ENCODE measurements at regions not wholly inside any gene's neighbourhood (a gene's known extent, or its start where the extent isn't known, plus 50 kb on each side); places are given as distances from the start of the nearest gene placed in this dataset.

DNA sequence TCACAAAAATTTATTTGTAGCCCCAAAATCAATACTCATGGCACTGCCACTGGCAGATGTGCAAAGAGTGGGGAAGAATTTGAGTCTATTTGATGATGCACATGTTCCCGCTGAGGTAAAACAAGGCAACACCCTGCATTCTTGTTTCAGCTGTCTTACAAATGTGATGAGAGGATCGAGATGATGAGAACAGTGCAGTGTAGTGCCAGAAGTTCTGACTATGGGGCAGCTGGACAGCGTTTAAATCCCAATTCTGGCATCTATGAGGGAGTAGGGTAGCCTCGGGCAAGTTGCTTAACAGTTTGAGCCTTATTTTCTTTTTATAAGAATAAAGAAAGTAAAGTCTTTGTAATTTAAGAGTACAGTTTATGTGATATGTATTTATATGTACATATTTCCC, 296.7 kb upstream of the FKBP1C start:
- Histone ChIP-seq H3K27me3 (no peaks in the 10 kb centered on the region), H3K4me3 (no peak overlapping the region), H3K27ac (no peak overlapping the region), H3K4me1 (no peaks in the 10 kb centered on the region), H3K36me3 (no peaks in the 10 kb centered on the region), H3K9me3 (no peaks in the 10 kb centered on the region)
- TF ChIP-seq, protein P1, sequence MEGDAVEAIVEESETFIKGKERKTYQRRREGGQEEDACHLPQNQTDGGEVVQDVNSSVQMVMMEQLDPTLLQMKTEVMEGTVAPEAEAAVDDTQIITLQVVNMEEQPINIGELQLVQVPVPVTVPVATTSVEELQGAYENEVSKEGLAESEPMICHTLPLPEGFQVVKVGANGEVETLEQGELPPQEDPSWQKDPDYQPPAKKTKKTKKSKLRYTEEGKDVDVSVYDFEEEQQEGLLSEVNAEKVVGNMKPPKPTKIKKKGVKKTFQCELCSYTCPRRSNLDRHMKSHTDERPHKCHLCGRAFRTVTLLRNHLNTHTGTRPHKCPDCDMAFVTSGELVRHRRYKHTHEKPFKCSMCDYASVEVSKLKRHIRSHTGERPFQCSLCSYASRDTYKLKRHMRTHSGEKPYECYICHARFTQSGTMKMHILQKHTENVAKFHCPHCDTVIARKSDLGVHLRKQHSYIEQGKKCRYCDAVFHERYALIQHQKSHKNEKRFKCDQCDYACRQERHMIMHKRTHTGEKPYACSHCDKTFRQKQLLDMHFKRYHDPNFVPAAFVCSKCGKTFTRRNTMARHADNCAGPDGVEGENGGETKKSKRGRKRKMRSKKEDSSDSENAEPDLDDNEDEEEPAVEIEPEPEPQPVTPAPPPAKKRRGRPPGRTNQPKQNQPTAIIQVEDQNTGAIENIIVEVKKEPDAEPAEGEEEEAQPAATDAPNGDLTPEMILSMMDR (IDR thresholded peaks at IDR 0.05 in 4 of 5, conservative IDR thresholded peaks at IDR 0.05 in 1 of 5), result no peak
- no peak for TF ChIP-seq POLR2A (IDR thresholded peaks at IDR 0.05)
- DNase-seq (no peak), ATAC-seq (no peak)
- intact Hi-C loops (cut with DNase I; ENCODE audit: low total_unique reads), result no loop called here
- in situ Hi-C loops (cut with MboI; ENCODE audit: low sequenced_read_pairs in 4 of 4), result no loop called here

DNA sequence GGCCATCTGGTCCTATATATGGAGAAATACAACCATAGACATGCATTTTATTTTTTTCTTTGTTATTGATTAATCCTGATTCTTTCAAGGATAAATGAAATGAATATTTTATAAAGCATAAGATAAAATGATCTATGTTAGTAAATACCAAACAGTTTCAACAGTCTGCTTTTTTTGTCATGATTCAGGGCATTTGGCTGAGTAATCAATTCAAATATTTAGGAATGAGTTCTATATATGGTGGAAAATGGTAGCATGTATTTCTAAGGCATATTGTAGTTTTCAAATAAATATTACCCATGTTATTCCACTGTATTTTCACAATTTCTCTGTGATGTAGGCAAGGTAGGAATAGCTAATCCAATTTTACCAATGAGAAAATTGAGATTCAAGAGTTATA, 287.5 kb upstream of the FKBP1C start:
- Histone ChIP-seq H3K36me3 (no peaks in the 10 kb centered on the region), H3K4me1 (no peaks in the 10 kb centered on the region), H3K4me3 (no peak overlapping the region), H3K27me3 (no peaks in the 10 kb centered on the region), H3K9me3 (no peaks in the 10 kb centered on the region), H3K27ac (no peak overlapping the region)
- DNase-seq (no peak), ATAC-seq (no peak)
- intact Hi-C loops (cut with DNase I; ENCODE audit: low total_unique reads) (no loop called here), in situ Hi-C loops (cut with MboI; ENCODE audit: low sequenced_read_pairs in 4 of 4) (no loop called here)
- TF ChIP-seq POLR2A (IDR thresholded peaks at IDR 0.05), result no peak
- TF ChIP-seq, protein P1 (IDR thresholded peaks at IDR 0.05 in 4 of 5, conservative IDR thresholded peaks at IDR 0.05 in 1 of 5), result no peak

DNA sequence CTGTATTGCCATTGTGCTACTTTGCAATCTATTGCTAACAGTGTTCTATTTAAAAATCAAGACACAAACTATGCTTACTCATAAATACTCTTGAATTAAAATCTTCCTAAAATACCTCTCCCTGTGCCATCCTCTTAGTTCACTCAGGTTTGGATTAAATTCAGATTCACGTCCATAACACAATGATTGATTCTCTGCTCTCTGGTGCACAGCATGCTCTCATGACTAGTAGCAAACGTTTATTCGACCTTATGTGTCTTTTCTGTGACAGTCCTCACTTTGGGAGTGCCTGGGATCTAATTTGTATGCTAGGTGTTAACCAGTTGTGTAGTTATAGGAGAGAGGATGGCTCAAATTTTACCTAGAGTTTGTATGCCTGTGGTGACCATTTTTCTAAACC, 270.4 kb upstream of the FKBP1C start:
- TF ChIP-seq, protein P1 (IDR thresholded peaks at IDR 0.05 in 4 of 5, conservative IDR thresholded peaks at IDR 0.05 in 1 of 5), result no peak
- no peak for TF ChIP-seq POLR2A (IDR thresholded peaks at IDR 0.05)
- Histone ChIP-seq H3K27me3 (no peaks in the 10 kb centered on the region), H3K9me3 (no peaks in the 10 kb centered on the region), H3K4me1 (no peaks in the 10 kb centered on the region), H3K4me3 (no peak overlapping the region), H3K27ac (no peak overlapping the region), H3K36me3 (no peaks in the 10 kb centered on the region)
- in situ Hi-C loops (cut with MboI; ENCODE audit: low sequenced_read_pairs in 4 of 4) (no loop called here), intact Hi-C loops (cut with DNase I; ENCODE audit: low total_unique reads) (no loop called here)
- DNase-seq (no peak), ATAC-seq (no peak)

DNA sequence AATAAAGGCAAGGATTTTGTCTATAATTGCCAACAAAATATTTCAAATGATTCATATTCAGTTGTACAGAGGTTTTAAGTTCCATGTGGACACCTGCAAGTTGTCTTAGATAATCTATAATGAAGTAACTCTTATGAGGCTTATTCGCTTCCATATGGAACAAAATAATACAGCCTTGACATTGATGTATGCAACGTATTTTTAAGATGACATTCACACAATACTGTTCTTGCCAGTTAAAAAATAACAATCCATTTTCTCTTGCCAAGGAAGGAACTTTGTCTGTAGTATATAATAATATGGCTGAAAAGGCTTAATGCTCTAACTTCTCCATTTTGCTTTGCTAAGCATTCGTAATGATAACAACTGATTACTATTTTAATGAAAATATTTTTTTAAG, 269.3 kb upstream of the FKBP1C start:
- H3K36me3 ChIP-seq, result no peaks in the 10 kb centered on the region
- DNase-seq, result no peak
- H3K27ac ChIP-seq, result no peak overlapping the region
- no peaks in the 10 kb centered on the region for H3K9me3 ChIP-seq
- no peak for ATAC-seq
- H3K27me3 ChIP-seq, result no peaks in the 10 kb centered on the region
- no peak overlapping the region for H3K4me3 ChIP-seq
- in situ Hi-C loops (cut with MboI; ENCODE audit: low sequenced_read_pairs in 4 of 4) (no loop called here), intact Hi-C loops (cut with DNase I; ENCODE audit: low total_unique reads) (no loop called here)
- no peak for TF ChIP-seq POLR2A (IDR thresholded peaks at IDR 0.05)
- TF ChIP-seq, protein P1 (IDR thresholded peaks at IDR 0.05 in 4 of 5, conservative IDR thresholded peaks at IDR 0.05 in 1 of 5), result no peak
- no peaks in the 10 kb centered on the region for H3K4me1 ChIP-seq

DNA sequence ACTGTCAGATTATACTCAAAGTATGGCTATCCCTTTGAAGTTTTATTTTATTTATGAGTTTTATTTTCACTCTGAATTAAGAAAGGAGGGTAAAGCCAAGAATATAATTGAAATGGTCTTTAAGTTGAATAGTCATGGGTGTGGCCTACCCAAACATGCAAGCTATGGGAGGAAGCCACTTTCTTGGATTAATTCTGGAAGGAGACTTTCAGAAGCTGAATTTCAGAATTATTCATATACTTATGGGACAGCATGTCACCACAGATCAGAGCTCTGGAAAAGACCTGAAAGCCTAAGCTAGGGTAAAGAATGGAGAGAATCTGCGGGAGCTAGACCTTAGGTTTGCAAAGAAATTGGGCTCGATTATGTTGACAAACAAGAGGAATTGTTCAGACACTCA, 242.4 kb upstream of the FKBP1C start:
- intact Hi-C loops (cut with DNase I; ENCODE audit: low total_unique reads) (no loop called here), in situ Hi-C loops (cut with MboI; ENCODE audit: low sequenced_read_pairs in 4 of 4) (no loop called here)
- DNase-seq (no peak), ATAC-seq (no peak)
- Histone ChIP-seq H3K4me3 (no peak overlapping the region), H3K27ac (no peak overlapping the region), H3K36me3 (no peaks in the 10 kb centered on the region), H3K9me3 (no peaks in the 10 kb centered on the region), H3K27me3 (no peaks in the 10 kb centered on the region), H3K4me1 (no peaks in the 10 kb centered on the region)
- no peak for TF ChIP-seq POLR2A (IDR thresholded peaks at IDR 0.05)
- TF ChIP-seq, protein P1 (IDR thresholded peaks at IDR 0.05 in 4 of 5, conservative IDR thresholded peaks at IDR 0.05 in 1 of 5), result no peak
